T-helper 22 cell (primary cell): ENCODE measurements at regions not wholly inside any gene's neighbourhood (a gene's known extent, or its start where the extent isn't known, plus 50 kb on each side); places are given as distances from the start of the nearest gene placed in this dataset.

Experiments
- DNase-seq: peaks from one replicate; pipeline ENCODE4 v3.0.0-alpha.2; 2020; ENCODE audit warnings: low read depth

- DNase-seq: no peak
Measured at GRCh38 chr2:611519-611918, 65.7 kb downstream of the TMEM18 start.

- no peak for DNase-seq
Measured at GRCh38 chr2:610491-610890, 66.7 kb downstream of the TMEM18 start.

- DNase-seq: no peak
Measured at GRCh38 chr2:609881-610280, 67.3 kb downstream of the TMEM18 start.

- DNase-seq: no peak
Measured at GRCh38 chr2:609449-609848, 67.8 kb downstream of the TMEM18 start.

- DNase-seq: no peak
Measured at GRCh38 chr2:608711-609110, 68.5 kb downstream of the TMEM18 start.

- DNase-seq: no peak
Measured at GRCh38 chr2:608297-608696, 68.9 kb downstream of the TMEM18 start.

GRCh38 chr2:607709-608108 lies 69.5 kb downstream of the TMEM18 start:
- no peak for DNase-seq

GRCh38 chr2:607172-607571 lies 70.0 kb downstream of the TMEM18 start:
- DNase-seq: no peak

- no peak for DNase-seq
Measured at GRCh38 chr2:605674-606608, 71.3 kb downstream of the TMEM18 start.

- no peak for DNase-seq
Measured at GRCh38 chr2:604854-605524, 72.2 kb downstream of the TMEM18 start.

- no peak for DNase-seq
Measured at GRCh38 chr2:604385-604784, 72.8 kb downstream of the TMEM18 start.

GRCh38 chr2:603869-604268 lies 73.3 kb downstream of the TMEM18 start:
- DNase-seq: no peak

- DNase-seq: no peak
Measured at GRCh38 chr2:603427-603826, 73.8 kb downstream of the TMEM18 start.

GRCh38 chr2:602571-603359 lies 74.4 kb downstream of the TMEM18 start:
- no peak for DNase-seq

GRCh38 chr2:601806-602455 lies 75.3 kb downstream of the TMEM18 start:
- DNase-seq: no peak

- DNase-seq: no peak
Measured at GRCh38 chr2:601387-601698, 75.9 kb downstream of the TMEM18 start.

GRCh38 chr2:600542-601386 lies 76.4 kb downstream of the TMEM18 start:
- DNase-seq: no peak

- no peak for DNase-seq
Measured at GRCh38 chr2:599601-600000, 77.6 kb downstream of the TMEM18 start.

GRCh38 chr2:598058-598802 lies 79.0 kb downstream of the TMEM18 start:
- DNase-seq: no peak

- DNase-seq: no peak
Measured at GRCh38 chr2:595831-596592, 81.2 kb downstream of the TMEM18 start.
